ENCODE measurements at regions not wholly inside any gene's neighbourhood (a gene's known extent, or its start where the extent isn't known, plus 50 kb on each side); places are given as distances from the start of the nearest gene placed in this dataset.
"Not testable (repeated sequence)": the region's sequence is repeated elsewhere in the genome, so short reads cannot be mapped to it uniquely, and the experiment has no call there.

- Histone ChIP-seq H3K4me1 (no peaks in the 10 kb centered on the region), H3K27me3 (no peaks in the 10 kb centered on the region), H3K27ac (no peak overlapping the region), H3K36me3 (no peaks in the 10 kb centered on the region), H3K9me3 (no peaks in the 10 kb centered on the region), H3K4me3 (no peak overlapping the region), H3K9ac (ENCODE audit: low read depth in 2 of 2, low read length in 2 of 2) (no peak overlapping the region)
- TF ChIP-seq CTCF (IDR thresholded peaks at IDR 0.05) = no peak
- intact Hi-C loops (cut with DNase I) = no loop called here
- DNase-seq = no peak
These were observed 205.7 kb downstream of the BCL11A start for GRCh38 chr2:60347781-60348180.

- H3K27me3 ChIP-seq; H3K27ac ChIP-seq; H3K4me1 ChIP-seq; H3K36me3 ChIP-seq; DNase-seq; H3K9me3 ChIP-seq; intact Hi-C loops (cut with DNase I); H3K4me3 ChIP-seq; H3K9ac ChIP-seq (ENCODE audit: low read depth in 2 of 2, low read length in 2 of 2): not testable (repeated sequence)
These were observed 211.0 kb downstream of the BCL11A start for GRCh38 chr2:60342491-60342890.

DNA sequence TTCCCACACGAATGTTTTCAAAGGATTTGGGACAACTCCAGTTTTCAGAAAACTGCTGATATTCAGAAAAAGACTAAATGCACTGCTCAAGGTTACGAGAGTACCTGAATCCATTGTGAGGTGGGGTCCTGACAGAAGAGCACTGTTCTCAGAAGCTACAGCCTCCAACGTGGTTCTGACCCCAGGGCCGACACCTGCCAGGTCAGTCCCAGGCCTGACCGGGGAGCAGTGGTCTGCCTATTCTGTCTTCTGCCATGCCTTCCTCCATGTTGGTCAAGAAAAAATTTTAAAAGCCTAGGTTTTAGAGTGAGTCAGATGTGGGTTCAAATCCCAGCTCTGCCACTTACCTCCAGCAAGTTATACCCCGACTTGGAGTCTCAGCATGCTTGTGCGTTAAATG lies 212.3 kb downstream of the BCL11A start:
- H3K27ac ChIP-seq = no peak overlapping the region
- H3K4me3 ChIP-seq = no peak overlapping the region
- no peak overlapping the region for H3K9ac ChIP-seq (ENCODE audit: low read depth in 2 of 2, low read length in 2 of 2)
- no peaks in the 10 kb centered on the region for H3K36me3 ChIP-seq
- TF ChIP-seq CTCF (IDR thresholded peaks at IDR 0.05) = no peak
- no peaks in the 10 kb centered on the region for H3K4me1 ChIP-seq
- no peak for DNase-seq
- intact Hi-C loops (cut with DNase I) = no loop called here
- no peaks in the 10 kb centered on the region for H3K27me3 ChIP-seq
- no peaks in the 10 kb centered on the region for H3K9me3 ChIP-seq

DNA sequence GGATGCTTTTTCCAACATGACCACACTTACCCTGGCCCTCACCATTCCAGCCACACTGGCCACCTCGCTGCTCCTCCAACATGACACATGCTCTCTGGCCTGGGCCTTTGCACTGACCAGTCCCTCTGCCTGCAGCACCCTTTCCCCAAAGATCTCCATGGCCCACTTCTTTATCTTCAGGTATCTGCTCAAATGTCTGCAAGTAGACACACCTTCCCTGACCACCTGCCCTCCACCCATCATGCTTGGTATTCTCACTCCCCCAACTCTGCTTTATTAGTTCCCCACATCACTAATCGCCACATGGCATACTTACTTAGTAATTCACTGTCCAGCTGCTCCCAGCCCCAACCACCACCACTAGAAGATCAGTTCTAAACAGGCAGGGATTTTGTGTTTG lies 214.2 kb downstream of the BCL11A start:
- no peak for TF ChIP-seq CTCF (IDR thresholded peaks at IDR 0.05)
- Histone ChIP-seq H3K4me1 (no peaks in the 10 kb centered on the region), H3K9me3 (no peaks in the 10 kb centered on the region), H3K27me3 (no peaks in the 10 kb centered on the region), H3K4me3 (no peak overlapping the region), H3K9ac (ENCODE audit: low read depth in 2 of 2, low read length in 2 of 2) (no peak overlapping the region), H3K27ac (no peak overlapping the region), H3K36me3 (no peaks in the 10 kb centered on the region)
- no peak for DNase-seq
- intact Hi-C loops (cut with DNase I) = no loop called here

GRCh38 chr2:60337142-60337497 lies 216.3 kb downstream of the BCL11A start:
- Histone ChIP-seq H3K36me3 (no peaks in the 10 kb centered on the region), H3K27me3 (no peaks in the 10 kb centered on the region), H3K9me3 (no peaks in the 10 kb centered on the region), H3K27ac (no peak overlapping the region), H3K4me3 (no peak overlapping the region), H3K4me1 (no peaks in the 10 kb centered on the region), H3K9ac (ENCODE audit: low read depth in 2 of 2, low read length in 2 of 2) (no peak overlapping the region)
- intact Hi-C loops (cut with DNase I) = no loop called here
- TF ChIP-seq CTCF (IDR thresholded peaks at IDR 0.05) = no peak
- no peak for DNase-seq

GRCh38 chr2:60336442-60337141 lies 216.9 kb downstream of the BCL11A start:
- intact Hi-C loops (cut with DNase I) = no loop called here

More at GRCh38 chr2:60336442-60337141, 216.9 kb downstream of the BCL11A start:
- H3K4me3 ChIP-seq = no peak overlapping the region
- no peaks in the 10 kb centered on the region for H3K27me3 ChIP-seq
- no peaks in the 10 kb centered on the region for H3K4me1 ChIP-seq
- no peak for DNase-seq
- H3K36me3 ChIP-seq = no peaks in the 10 kb centered on the region
- H3K27ac ChIP-seq = no peak overlapping the region
- no peak overlapping the region for H3K9ac ChIP-seq (ENCODE audit: low read depth in 2 of 2, low read length in 2 of 2)
- no peaks in the 10 kb centered on the region for H3K9me3 ChIP-seq
- no peak for TF ChIP-seq CTCF (IDR thresholded peaks at IDR 0.05)
